GM12878 (cell line): ENCODE measurements at regions not wholly inside any gene's neighbourhood (a gene's known extent, or its start where the extent isn't known, plus 50 kb on each side); places are given as distances from the start of the nearest gene placed in this dataset.

Experiments
- CHD1 ChIP-seq: IDR thresholded peaks from 2 replicates; pipeline ENCODE4 v1.6.1; 2012; ENCODE audit warnings: low read depth, low read length, improper control_type of control experiment
- EGR1 ChIP-seq, 2 experiments: IDR thresholded peaks; 1 replicate in 1 of 2; 2 replicates in 1 of 2; pipeline ENCODE4 v1.6.1; 2011 to 2012; ENCODE audit warnings: low read depth in 2 of 2, low read length in 2 of 2, borderline replicate concordance in 1 of 2, mild to moderate bottlenecking in 1 of 2, moderate library complexity in 1 of 2
- HDAC6 ChIP-seq: fragments of 200-600 bp; sonication (generic); IDR thresholded peaks from one replicate; pipeline ENCODE4 v1.8.0; 2017; ENCODE audit warnings: antibody characterized with exemption; ENCODE audit not compliant: unreplicated experiment
- MTA2 ChIP-seq: fragments of 450-650 bp; IDR thresholded peaks from 2 replicates; pipeline ENCODE4 v1.6.1; 2016; ENCODE audit warnings: low read depth, mild to moderate bottlenecking, moderate library complexity
- NFIC ChIP-seq: IDR thresholded peaks from 2 replicates; pipeline ENCODE4 v1.6.1; 2012; ENCODE audit warnings: low read depth, mild to moderate bottlenecking, inconsistent platforms, low read length, moderate library complexity
- POLR2AphosphoS5 ChIP-seq: IDR thresholded peaks from 2 replicates; pipeline ENCODE4 v1.6.1; 2011; ENCODE audit warnings: mild to moderate bottlenecking, low read length, inconsistent platforms
- SIN3A ChIP-seq: IDR thresholded peaks from 2 replicates; pipeline ENCODE4 v1.6.1; 2012; ENCODE audit warnings: low read depth, low read length, improper control_type of control experiment
- STAT1 ChIP-seq: fragments of 450-650 bp; conservative IDR thresholded peaks from 2 replicates; pipeline ENCODE4 v1.6.1; 2014; ENCODE audit warnings: antibody characterized with exemption, mild to moderate bottlenecking
- SUZ12 ChIP-seq: fragments of 200-600 bp; sonication (generic); IDR thresholded peaks from one replicate; pipeline ENCODE4 v1.6.1; 2018; ENCODE audit warnings: antibody characterized with exemption, mild to moderate bottlenecking; ENCODE audit not compliant: unreplicated experiment
- TBL1XR1 ChIP-seq: IDR thresholded peaks from 2 replicates; pipeline ENCODE4 v1.6.1; 2012; ENCODE audit warnings: low read depth, low read length, improper control_type of control experiment
- TF ChIP-seq, protein P1 (sequence below): IDR thresholded peaks from 2 replicates; pipeline ENCODE4 v1.6.1; 2011; ENCODE audit warnings: borderline replicate concordance, low read depth, mild to moderate bottlenecking, moderate library complexity, mixed read lengths, low read length; ENCODE audit not compliant: insufficient read depth; ENCODE audit errors: extremely low read length
- TF ChIP-seq, protein P2 (sequence below): fragments of 450-650 bp; formaldehyde crosslinking; IDR thresholded peaks from 2 replicates; pipeline ENCODE4 v1.4.0; 2020; ENCODE audit warnings: mild to moderate bottlenecking, moderate library complexity
- TF ChIP-seq, protein P3 (sequence below): IDR thresholded peaks from 2 replicates; pipeline ENCODE4 v1.6.1; 2012; ENCODE audit warnings: low read depth, low read length, improper control_type of control experiment
- TF ChIP-seq, protein P4 (sequence below), 3 experiments: IDR thresholded peaks in 2 of 3; conservative IDR thresholded peaks in 1 of 3; 2 replicates each; pipeline ENCODE4 v1.5.1; 2011; ENCODE audit warnings: low read depth in 3 of 3, low read length in 3 of 3, mild to moderate bottlenecking in 3 of 3, control low read depth in 2 of 3, moderate library complexity in 2 of 3, inconsistent platforms in 1 of 3, mixed read lengths in 1 of 3; ENCODE audit not compliant: control insufficient read depth in 2 of 3, insufficient read depth in 1 of 3; ENCODE audit errors: extremely low read depth in 1 of 3

DNA sequence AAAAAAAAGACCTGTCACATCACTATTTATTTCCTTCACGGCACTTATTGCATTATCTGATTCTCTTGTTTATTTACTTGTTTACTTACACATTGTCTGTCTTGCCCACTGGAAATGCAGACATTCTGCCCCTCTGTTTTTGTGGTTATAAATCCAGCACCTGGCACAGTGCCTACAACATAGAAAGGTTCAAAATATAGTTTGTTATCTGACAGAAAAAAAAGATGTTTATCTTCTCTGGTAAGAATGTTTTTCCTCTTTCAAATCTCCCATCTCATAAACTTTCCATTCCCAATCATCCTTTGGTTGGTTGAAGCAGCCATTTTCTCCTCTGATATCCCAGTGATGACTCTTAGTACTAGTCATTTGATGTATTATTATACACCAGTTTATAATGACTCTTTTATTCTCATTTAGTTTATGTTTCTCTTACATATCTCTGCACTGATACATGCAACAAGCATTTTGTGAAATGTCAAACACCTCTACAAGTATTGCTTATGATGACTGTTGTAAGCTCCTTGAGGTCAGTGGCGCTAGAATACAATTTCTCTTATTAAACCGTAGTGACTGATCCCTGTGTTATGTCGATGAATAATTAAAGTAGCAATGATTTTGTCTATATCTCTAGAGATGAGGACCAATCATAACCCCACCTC lies 398.4 kb upstream of the TBL1XR1 start:
- TF ChIP-seq CHD1 (no peak), POLR2AphosphoS5 (no peak), SIN3A (no peak), NFIC (no peak), HDAC6 (no peak), TBL1XR1 (no peak), EGR1 (IDR thresholded peaks at IDR 0.05; ENCODE audit: borderline replicate concordance in 1 of 2, low read depth in 2 of 2, low read length in 2 of 2) (no peak), SUZ12 (no peak), STAT1 (no peak), MTA2 (no peak)
- TF ChIP-seq, protein P1, sequence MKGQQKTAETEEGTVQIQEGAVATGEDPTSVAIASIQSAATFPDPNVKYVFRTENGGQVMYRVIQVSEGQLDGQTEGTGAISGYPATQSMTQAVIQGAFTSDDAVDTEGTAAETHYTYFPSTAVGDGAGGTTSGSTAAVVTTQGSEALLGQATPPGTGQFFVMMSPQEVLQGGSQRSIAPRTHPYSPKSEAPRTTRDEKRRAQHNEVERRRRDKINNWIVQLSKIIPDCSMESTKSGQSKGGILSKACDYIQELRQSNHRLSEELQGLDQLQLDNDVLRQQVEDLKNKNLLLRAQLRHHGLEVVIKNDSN, result no peak
- TF ChIP-seq, protein P2, sequence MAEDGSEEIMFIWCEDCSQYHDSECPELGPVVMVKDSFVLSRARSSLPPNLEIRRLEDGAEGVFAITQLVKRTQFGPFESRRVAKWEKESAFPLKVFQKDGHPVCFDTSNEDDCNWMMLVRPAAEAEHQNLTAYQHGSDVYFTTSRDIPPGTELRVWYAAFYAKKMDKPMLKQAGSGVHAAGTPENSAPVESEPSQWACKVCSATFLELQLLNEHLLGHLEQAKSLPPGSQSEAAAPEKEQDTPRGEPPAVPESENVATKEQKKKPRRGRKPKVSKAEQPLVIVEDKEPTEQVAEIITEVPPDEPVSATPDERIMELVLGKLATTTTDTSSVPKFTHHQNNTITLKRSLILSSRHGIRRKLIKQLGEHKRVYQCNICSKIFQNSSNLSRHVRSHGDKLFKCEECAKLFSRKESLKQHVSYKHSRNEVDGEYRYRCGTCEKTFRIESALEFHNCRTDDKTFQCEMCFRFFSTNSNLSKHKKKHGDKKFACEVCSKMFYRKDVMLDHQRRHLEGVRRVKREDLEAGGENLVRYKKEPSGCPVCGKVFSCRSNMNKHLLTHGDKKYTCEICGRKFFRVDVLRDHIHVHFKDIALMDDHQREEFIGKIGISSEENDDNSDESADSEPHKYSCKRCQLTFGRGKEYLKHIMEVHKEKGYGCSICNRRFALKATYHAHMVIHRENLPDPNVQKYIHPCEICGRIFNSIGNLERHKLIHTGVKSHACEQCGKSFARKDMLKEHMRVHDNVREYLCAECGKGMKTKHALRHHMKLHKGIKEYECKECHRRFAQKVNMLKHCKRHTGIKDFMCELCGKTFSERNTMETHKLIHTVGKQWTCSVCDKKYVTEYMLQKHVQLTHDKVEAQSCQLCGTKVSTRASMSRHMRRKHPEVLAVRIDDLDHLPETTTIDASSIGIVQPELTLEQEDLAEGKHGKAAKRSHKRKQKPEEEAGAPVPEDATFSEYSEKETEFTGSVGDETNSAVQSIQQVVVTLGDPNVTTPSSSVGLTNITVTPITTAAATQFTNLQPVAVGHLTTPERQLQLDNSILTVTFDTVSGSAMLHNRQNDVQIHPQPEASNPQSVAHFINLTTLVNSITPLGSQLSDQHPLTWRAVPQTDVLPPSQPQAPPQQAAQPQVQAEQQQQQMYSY, result no peak
- TF ChIP-seq, protein P3, sequence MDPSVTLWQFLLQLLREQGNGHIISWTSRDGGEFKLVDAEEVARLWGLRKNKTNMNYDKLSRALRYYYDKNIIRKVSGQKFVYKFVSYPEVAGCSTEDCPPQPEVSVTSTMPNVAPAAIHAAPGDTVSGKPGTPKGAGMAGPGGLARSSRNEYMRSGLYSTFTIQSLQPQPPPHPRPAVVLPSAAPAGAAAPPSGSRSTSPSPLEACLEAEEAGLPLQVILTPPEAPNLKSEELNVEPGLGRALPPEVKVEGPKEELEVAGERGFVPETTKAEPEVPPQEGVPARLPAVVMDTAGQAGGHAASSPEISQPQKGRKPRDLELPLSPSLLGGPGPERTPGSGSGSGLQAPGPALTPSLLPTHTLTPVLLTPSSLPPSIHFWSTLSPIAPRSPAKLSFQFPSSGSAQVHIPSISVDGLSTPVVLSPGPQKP, result no peak
- TF ChIP-seq, protein P4, sequence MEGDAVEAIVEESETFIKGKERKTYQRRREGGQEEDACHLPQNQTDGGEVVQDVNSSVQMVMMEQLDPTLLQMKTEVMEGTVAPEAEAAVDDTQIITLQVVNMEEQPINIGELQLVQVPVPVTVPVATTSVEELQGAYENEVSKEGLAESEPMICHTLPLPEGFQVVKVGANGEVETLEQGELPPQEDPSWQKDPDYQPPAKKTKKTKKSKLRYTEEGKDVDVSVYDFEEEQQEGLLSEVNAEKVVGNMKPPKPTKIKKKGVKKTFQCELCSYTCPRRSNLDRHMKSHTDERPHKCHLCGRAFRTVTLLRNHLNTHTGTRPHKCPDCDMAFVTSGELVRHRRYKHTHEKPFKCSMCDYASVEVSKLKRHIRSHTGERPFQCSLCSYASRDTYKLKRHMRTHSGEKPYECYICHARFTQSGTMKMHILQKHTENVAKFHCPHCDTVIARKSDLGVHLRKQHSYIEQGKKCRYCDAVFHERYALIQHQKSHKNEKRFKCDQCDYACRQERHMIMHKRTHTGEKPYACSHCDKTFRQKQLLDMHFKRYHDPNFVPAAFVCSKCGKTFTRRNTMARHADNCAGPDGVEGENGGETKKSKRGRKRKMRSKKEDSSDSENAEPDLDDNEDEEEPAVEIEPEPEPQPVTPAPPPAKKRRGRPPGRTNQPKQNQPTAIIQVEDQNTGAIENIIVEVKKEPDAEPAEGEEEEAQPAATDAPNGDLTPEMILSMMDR (IDR thresholded peaks at IDR 0.05 in 2 of 3, conservative IDR thresholded peaks at IDR 0.05 in 1 of 3; ENCODE audit: control insufficient read depth in 2 of 3, extremely low read depth in 1 of 3, insufficient read depth in 1 of 3, low read depth in 3 of 3, low read length in 3 of 3), result no peak
